Limb (tissue), 2 donors: ENCODE measurements at regions not wholly inside any gene's neighbourhood (a gene's known extent, or its start where the extent isn't known, plus 50 kb on each side); places are given as distances from the start of the nearest gene placed in this dataset.

Experiments
- DNase-seq, 2 donors: peaks; one replicate each; pipeline ENCODE4 v3.0.0-alpha.2; 2016; ENCODE audit errors: extremely low spot score in 2 of 2

DNA sequence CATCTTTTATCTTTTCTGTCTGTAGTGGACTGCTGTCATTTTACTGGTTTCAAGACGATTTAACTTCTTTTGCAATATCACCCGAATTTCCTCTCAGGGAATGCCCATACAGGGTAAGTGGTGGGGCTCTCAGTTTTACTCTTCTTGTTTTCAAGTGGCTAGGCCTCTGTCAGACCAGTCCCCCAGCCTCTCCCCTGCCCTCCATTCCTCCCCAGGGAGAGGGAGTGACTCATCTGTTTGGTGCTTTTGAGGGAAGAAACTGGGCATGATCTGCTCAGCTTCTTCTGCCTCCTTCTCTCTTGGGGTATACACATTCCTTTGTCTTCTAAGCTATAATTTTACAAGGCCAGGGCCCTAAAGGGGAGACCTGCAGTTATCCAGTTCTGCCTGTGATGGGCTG, 332.0 kb downstream of the CBLN1 start:
- no peak for DNase-seq

DNA sequence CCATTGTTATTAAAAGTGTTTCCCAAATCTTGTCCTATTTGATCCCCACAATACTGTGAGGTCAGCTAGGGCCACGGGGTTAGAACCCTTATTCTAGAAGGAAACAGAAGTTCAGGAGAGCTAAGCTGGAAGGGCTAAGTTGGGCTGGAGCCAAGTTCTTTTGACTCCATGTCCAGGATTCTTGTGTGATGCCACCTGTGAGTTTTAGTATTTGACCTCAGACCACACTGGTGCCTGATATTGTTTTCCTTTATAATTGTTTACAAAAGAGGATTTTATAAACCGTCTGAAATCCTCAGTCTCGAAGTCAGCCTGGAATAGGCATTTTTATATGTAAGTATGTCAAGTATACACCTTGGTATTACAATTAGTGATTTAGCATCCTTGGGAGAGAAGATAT, 332.7 kb downstream of the CBLN1 start:
- DNase-seq: no peak

DNA sequence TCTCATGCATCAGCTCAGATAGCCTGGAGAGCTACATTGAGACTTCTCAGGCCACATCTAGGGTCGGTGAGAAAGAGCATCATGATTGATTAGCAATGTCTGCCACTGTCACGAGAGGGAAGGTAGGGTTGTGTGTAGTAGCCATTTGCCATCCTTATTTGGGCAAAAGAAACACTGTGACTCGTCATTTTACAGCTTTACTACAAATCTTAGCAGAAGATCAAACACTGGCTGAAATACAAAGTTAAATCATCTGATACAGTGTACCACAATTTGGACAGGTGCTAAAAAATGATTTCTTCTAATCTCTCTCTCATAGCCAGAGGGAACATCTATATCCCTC, 334.3 kb downstream of the CBLN1 start:
- no peak for DNase-seq

DNA sequence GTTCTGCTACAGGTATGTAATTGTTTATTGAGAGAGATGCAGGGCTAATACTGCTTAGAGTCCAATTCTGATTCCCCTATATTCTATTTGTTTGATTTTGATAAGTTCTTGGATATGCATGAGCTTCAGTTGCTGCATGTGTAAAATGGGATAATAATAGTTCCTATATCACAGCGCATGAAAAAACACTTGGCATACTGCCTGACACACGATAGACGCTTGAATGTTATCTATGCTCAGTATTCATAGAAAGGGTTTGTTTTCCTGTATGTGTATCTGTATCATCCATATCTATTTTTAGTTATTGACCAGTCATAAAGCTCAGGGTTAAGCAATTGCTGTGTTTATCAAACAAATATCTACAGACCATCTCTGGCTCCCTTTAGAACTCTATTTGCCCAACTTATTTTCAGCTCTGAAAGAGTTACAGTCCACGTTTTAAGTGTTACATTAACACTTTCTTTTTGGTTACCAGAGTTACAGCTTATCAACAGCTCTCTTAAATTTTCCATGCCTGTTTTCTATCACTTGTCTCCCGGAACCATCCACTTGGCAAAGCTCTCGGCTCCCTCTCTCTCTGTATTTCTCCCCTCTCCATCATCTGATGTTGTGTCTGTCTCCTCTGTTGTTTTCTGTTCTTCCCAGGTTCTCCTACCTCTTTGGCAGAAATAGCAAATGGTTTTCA, 334.8 kb downstream of the CBLN1 start:
- no peak for DNase-seq

DNA sequence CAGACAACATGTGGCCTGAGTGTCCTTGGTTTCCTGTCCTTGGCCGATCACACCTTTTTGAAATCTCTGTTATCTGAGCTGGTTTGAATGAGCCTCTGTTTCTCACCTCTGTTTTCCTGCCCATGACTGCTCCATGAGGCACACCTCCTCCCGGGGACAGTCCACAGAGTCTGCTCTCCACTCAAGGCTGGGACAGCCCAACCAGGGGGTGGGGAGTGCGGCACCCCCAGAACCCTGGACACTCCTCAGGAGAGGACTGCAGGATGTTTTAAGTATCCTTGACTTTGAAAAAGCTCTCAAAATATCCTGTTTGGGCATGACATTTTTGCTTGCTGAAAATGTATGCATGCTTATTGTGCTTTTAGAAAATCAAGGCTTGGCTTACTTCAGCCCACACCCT, 333.0 kb upstream of the N4BP1 start:
- no peak for DNase-seq

DNA sequence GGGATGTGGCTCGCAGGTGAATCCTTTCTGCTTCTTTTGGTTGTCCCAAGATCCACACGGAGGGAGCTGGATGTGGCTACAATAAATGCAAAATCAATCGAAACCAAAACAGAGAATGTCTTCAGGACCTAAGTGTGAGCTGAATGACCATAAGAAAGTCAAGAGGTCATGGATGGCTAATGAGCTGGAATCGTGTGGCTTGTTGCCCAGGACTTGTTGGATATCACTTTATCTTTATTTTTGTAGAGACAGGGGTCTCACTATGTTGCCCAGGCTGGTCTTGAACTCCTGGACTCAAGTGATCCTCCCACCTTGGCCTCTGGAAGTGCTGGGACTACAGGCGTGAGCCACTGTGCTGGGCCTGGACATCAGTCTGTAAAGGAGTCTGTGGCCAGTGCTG, 326.8 kb upstream of the N4BP1 start:
- DNase-seq: no peak

DNA sequence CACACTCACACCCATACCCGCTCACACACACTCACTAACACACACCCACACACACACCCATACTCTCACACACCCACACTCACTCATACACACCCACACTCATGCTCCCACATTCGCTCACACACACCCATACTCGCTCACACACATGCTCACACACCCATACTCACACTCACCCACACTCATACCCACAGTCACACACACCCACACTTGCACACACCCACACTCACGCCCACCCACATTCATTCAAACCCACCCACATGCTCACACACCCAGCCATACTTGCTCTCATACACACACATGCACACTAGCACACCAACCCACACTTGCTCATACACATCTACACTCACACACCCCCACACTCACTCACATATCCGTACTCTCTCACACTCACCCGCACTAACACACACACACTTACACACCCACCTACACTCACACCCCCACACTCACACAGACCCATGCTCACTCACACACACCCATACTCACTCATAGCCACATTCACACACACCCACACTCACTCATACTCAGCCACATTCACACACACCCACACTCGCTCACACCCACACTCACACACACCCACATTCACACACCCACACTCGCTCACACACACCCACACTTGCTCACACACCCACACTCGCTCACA, 322.4 kb upstream of the N4BP1 start:
- DNase-seq: no peak

DNA sequence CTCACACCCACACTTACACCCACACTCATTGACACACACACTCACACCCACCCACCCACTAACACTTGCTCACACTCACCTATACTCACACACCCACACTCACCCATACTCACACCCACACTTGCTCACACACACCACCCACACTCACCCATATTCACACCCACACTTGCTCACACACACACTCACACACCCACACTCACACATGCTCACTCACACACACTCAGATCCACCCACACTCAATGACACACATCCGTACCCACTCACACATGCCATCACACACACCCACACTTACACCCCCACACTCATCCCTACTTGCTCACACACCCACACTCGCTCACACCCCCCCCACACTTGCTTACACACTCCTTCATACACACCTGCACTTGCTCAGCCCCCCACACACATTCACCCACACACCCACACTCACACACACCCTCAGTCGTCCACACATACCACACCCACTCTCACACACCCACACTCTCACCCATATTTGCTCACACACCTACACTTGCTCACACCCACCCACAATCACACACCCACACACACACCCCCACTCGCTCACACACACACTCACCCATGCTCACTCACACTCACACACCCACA, 321.1 kb upstream of the N4BP1 start:
- DNase-seq: no peak

DNA sequence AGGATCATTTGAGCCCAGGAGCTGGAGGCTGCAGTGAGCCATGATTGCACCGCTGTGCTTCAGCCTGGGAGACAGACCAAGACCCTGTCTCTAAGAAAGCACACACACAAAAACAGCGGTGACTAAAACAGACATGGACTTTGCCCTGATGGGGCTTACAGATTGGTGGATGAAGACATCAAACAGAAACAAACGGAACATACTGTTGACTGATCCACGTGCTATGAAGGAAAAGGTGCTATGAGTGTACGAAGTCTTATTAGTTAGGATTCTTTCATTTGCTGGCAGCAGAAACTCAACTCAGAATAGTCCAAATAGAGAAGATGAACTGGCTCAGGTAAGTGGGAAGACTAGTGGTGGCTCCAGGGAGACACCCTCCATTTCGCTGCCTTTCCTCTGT, 309.8 kb upstream of the N4BP1 start:
- no peak for DNase-seq

DNA sequence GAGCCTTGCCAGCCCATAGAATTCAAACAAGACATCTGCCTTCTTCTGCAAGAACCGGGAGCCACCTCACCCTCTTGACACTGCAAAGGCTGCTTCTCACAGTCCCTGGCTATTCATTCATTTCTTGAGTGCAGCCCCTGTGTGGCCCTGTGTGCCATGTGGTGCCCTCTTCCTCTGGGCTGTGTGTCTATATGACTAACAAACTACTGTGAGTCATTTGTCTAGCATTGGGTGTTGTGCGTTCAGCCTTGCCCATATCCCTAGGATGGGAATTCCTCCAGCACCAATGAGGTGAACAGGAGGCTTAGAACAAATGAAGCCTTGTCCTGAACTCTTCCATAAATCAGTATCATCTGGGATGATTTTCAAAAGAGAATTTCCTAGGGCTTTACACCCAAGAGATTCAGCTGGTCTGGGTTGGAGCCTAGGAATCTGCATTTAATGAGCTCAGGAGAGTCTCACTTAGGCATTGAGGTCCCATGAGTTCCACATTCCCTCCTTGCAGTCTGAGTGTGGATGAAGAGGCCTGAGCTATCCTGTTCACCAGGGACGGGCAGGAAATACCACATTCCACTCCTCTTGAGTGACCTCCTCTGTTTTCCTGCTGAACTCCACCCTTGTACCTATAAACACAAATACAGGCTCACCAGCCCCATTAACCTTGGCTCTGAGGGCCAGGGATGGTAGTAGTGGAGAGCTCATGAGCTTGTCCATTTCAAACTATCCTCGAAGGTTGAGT, 308.7 kb upstream of the N4BP1 start:
- DNase-seq: no peak

DNA sequence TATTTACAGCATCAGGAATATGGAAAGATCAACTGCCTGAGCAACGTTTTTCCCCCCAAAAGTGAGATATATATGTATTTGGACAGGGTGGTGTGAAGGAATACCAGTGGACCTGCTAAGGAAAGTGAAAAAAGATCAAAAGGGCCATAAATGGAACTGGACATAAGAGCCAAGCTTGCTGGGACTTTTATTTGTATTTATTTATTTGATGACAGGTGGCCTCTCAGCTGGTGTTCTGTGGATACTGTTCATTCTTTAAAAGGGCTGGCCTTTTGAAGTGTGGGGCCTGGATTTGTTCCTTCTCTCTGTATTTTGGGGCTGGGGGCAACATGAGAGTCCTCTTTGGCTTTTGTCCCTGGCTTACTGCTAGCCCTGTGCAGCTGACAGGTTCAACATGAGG, 306.6 kb upstream of the N4BP1 start:
- DNase-seq: no peak

DNA sequence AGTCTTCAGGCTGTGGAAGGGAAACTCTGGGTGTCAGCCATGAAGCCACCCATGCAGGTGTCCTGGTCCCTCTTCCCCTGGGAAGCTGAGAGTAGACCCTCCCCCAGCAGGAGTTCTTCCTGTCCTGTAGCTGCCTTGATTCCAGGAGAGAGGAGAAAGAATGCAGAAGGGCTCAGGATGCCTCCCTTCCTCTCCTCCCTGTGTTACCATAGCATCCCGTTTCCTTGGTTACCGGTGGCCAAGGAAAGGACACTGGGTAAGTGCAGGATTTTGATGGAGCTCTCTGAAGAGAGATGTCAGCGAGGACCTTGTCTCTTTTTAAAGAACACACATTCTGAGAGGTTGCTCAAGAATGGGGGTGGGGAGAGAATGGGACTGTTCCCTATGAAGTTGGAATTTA, 304.1 kb upstream of the N4BP1 start:
- no peak for DNase-seq

DNA sequence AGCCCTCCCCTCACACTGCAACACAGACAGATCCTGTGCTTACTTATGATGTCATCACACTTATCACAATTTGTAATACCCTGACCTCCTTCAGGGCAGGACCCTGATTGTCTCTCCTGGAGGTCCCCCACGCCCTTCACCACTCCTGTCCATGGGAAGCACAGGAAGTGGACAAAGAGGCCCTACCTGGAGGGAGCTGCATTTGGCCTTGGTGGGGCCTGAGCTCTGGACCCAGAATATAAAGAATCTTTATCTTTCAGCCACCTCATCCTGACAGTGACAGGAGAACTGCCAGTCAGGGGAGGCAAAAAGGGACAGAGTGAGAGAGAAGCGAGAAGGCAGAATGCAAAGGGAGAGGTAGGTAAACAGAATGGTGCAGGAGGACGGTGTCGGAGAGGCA, 303.4 kb upstream of the N4BP1 start:
- no peak for DNase-seq

DNA sequence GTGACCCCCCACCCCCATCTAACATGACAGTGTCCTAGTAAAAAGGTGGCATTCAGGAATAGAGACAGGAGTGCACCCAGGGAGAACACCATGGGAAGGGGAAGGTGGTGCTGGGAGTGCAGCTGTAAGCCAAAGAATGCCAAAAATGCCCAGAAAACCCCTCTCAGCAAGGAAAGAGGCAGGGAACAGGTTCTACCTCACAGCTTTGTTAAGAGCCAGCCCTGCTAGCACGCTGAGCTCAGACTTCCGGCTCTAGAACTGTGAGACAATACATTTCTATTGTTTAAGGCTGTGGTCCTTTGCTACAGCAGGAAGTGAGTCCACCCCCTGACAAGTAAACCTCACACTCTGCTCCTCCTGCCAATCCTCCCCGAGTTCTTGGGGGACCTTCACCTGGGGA, 302.4 kb upstream of the N4BP1 start:
- no peak for DNase-seq

DNA sequence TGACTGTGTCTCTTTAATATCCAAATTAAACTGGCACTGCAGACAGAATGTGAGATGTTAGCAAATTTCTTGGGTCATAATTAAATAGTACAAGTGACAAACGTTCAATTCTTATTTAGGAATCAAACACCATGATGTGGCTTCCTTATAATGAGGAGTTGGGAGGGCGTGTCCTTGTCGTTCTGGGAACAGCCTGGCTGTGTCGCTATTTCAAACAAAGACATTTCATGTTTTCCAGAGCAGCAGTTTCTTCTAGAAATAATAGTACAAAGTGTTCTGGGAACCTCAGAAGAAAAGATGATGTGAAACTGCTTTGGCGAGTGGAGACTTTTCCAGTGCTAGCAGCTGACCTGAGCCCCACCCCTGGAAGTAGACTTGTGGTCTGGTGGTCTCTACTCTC, 301.7 kb upstream of the N4BP1 start:
- no peak for DNase-seq

DNA sequence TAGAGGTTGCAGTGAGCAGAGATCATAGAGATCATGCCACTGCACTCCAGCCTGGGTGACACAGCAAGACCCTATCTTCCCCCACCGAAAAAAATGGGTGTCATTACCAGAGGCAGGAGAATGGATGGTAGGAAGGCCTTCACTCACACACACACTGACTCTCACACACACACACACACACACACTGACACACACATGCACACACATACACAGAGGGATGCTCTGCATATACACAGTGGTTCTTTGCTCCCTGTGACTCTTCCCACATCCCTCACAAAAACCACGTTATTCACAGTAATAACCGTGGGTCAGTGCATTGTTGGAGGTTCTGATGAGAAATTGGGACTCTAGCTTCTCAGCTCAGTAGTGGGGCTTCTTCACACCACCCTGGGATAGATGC, 300.2 kb upstream of the N4BP1 start:
- DNase-seq: no peak

DNA sequence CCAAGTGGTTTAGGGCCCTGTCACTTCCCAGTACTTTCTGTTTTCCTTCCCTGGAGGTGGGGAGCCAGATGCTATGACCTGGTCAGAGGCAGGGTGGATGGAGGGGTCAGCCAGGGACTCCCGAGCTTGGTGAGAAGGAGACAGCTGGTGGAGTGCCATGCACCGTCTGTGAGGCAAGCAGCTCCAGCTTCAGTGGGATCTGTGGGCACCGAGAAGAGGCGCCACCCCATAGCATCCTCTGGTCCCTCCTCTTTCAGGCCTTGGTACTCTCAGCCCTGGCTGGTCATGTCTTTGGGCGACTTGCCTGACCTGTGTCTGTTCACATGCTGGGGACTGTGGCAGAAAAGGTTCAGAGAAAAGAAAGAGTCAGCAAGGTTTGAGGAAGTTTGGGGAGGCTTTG, 299.3 kb upstream of the N4BP1 start:
- DNase-seq: no peak

DNA sequence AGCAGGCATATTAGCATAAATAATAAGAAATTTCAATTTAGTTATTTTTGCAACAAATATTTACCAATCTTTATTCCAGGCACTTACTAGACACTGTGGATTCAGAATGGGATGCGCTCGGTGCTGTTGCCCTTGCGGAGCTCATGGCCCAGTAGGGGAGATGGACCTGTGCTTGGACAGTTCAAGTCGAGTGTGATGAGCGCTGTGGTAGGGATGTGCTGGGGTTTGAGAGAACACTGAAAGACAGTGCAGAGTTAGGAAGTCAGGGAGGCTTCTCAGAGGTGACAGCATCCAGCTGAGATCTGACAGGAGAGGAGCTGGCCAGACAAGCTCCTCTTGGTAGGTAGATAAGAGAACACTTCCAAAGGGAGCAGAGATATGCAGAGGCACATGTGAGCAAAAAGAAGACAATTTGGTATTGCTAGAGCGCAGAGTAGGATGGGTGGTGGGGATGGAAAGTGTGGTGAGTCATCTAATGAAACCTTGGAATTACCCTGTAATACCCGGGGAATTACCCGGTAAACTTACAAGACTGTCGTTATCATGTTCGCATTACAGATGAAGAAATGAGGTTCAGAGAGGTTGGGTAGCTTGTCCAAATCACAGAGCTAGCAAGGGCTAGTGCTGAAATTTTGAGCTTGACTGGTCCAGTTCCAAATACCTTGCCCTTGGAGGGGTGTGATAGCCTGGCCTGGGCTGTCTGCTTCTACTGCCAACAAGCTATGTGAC, 298.1 kb upstream of the N4BP1 start:
- DNase-seq: no peak

DNA sequence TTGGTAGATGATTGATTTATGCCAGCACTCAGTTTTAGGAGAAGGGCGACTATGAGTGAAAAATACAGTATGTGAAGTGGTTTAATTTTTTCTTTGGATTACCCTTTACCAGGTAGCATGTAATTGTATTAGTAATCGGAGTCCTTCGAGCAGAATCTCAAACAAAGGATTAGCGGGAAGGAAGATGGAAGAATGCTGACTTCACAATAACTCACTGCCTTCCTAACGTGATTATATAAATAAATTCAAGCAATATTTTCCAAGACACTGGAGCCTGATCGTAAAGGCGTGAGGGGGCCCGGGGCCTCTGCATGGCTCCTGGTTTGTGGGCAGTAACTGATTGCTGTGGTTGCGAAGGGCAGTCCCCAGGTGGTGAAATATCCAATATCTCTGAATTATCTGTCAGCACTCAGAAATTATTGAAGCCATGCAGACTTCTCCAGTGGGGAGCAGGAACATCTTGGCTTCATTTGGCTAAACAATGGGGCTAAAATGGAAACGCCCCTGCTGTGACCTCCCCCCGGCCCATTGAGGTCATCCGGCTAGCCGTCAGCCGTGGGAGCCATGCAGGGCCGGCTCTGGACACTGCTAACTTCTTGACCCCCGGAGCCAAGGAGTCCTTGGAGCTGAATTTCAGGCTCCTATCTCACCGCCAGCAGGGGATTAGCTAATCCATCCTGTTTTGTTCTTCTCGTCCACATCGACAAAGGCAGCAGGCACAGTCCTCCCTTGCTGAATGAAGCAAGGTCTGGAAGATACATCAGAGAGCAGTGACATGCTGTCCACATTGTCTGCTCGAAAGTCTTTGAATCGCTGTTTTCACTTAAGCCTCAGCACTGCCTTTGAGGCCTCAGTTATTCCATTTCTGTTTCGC, 295.9 kb upstream of the N4BP1 start:
- DNase-seq: no peak

DNA sequence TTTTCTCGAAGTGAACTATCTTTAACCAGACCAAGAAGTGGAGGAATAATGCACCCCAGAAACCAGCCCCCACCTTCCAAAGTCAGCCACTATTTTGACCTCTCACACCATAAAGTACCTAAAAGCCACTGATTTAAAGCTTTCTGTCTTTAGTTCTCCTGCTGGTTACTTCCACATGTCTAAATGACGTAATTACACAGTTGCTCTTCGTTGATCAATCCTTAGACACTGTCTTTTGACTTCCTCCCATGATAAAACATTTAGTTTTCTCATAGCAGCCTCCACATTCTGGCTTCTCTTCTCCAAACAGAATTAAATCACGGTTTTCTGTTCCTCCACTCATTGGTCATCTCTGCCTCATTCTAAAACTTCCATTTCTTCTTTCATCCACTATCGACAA, 294.4 kb upstream of the N4BP1 start:
- DNase-seq: no peak

DNA sequence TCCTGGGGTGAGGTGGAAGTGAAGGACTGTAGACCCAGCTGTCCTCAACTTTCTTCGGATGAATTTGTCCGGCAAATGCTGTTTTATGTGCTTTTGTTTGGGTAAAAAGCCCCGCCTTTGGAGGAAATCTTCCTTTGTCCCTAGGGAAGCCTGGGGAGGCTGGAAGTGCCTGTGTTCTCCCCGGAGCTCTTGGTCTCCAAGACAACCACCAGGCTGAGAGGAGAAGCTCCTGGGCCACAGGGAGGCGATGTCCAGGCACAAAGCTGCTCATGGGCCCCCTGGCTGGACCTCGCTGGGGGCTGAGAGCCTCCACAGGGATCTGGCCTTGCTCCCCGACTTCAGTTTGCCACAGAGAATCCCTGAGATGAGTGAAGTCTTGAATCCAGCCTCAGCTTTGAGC, 293.1 kb upstream of the N4BP1 start:
- no peak for DNase-seq
